IMR-90 (cell line): ENCODE measurements at regions not wholly inside any gene's neighbourhood (a gene's known extent, or its start where the extent isn't known, plus 50 kb on each side); places are given as distances from the start of the nearest gene placed in this dataset.

Experiments
- BHLHE40 ChIP-seq: fragments of 150-350 bp; IDR thresholded peaks from 2 replicates; pipeline ENCODE4 v1.6.1; 2016; ENCODE audit warnings: mild to moderate bottlenecking, low read depth, low read length
- CEBPB ChIP-seq: IDR thresholded peaks from 2 replicates; pipeline ENCODE4 v1.6.1; 2012; ENCODE audit warnings: low read depth, low read length, improper control_type of control experiment
- CTCF ChIP-seq: conservative IDR thresholded peaks from 2 replicates; pipeline ENCODE4 v1.5.1; 2012; ENCODE audit warnings: mild to moderate bottlenecking, low read depth, low read length, improper control_type of control experiment
- ELK1 ChIP-seq: fragments of 150-350 bp; IDR thresholded peaks from 2 replicates; pipeline ENCODE4 v1.6.1; 2016; ENCODE audit warnings: low read depth, mild to moderate bottlenecking, low read length, moderate library complexity, borderline replicate concordance
- FOS ChIP-seq: fragments of 150-350 bp; IDR thresholded peaks from 2 replicates; pipeline ENCODE4 v1.6.1; 2016; ENCODE audit warnings: low read depth, low read length
- MAFK ChIP-seq: IDR thresholded peaks from 2 replicates; pipeline ENCODE4 v1.6.1; 2012; ENCODE audit warnings: low read depth, low read length, improper control_type of control experiment
- MAZ ChIP-seq: IDR thresholded peaks from 2 replicates; pipeline ENCODE4 v1.6.1; 2012; ENCODE audit warnings: low read depth, mild to moderate bottlenecking, low read length, improper control_type of control experiment, moderate library complexity, borderline replicate concordance
- MXI1 ChIP-seq: IDR thresholded peaks from 2 replicates; pipeline ENCODE4 v1.6.1; 2012; ENCODE audit warnings: low read depth, mild to moderate bottlenecking, low read length, moderate library complexity, borderline replicate concordance
- POLR2A ChIP-seq: IDR thresholded peaks from 2 replicates; pipeline ENCODE4 v1.6.1; 2012; ENCODE audit warnings: mild to moderate bottlenecking, low read depth, low read length
- RAD21 ChIP-seq: IDR thresholded peaks from 2 replicates; pipeline ENCODE4 v1.6.1; 2012; ENCODE audit warnings: low read length, improper control_type of control experiment
- SMC3 ChIP-seq: fragments of 150-350 bp; IDR thresholded peaks from 2 replicates; pipeline ENCODE4 v1.6.1; 2016; ENCODE audit warnings: low read depth, mild to moderate bottlenecking, antibody characterized with exemption, low read length, moderate library complexity
- USF2 ChIP-seq: fragments of 150-350 bp; IDR thresholded peaks from 2 replicates; pipeline ENCODE4 v1.6.1; 2017; ENCODE audit warnings: mild to moderate bottlenecking, antibody characterized with exemption, low read length, low read depth

GRCh38 chr1:193634470-193634869 lies 448.1 kb upstream of the B3GALT2 start:
- TF ChIP-seq SMC3 (no peak), RAD21 (no peak), CTCF (no peak), POLR2A (no peak), CEBPB (no peak), ELK1 (no peak), BHLHE40 (no peak), MAFK (no peak), MAZ (no peak), FOS (no peak), MXI1 (no peak), USF2 (no peak)
